GM21717 (cell line): ENCODE measurements at regions not wholly inside any gene's neighbourhood (a gene's known extent, or its start where the extent isn't known, plus 50 kb on each side); places are given as distances from the start of the nearest gene placed in this dataset.
"Not testable (repeated sequence)": the region's sequence is repeated elsewhere in the genome, so short reads cannot be mapped to it uniquely, and the experiment has no call there.

Experiments
- ATAC-seq: cut with Tn5 transposase; IDR thresholded peaks from one replicate; pipeline ENCODE4 v1.9.1; 2021; ENCODE audit warnings: mild to moderate bottlenecking, moderate library complexity; ENCODE audit not compliant: unreplicated experiment

GRCh38 chr22:35178446-35178845, 78.8 kb upstream of the HMGXB4 start:
- ATAC-seq: no peak

- ATAC-seq: no peak
Measured at GRCh38 chr22:35183917-35184316, 73.4 kb upstream of the HMGXB4 start.

DNA sequence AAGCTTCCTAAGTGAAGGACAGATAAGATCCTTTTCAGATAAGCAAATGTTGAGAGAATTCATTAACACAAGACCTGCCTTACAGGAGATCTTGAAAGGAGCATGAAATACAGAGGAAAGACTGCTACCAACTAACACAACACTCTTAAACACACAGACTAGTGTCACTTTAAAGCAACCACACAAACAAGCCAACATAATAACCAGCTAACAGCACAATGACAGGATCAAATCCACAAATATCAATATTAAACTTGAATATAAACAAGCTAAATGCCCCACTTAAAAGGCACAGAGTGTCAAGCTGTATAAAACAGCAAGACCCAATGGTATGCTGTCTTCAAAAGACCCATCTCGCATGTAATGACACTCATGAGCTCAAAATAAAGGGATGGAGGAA, 70.8 kb upstream of the HMGXB4 start:
- ATAC-seq: no peak

GRCh38 chr22:35188930-35189329, 68.4 kb upstream of the HMGXB4 start:
- not testable (repeated sequence) for ATAC-seq

- no peak for ATAC-seq
Measured at GRCh38 chr22:35189559-35189958, 67.7 kb upstream of the HMGXB4 start.

GRCh38 chr22:35191412-35191811, 65.9 kb upstream of the HMGXB4 start:
- no peak for ATAC-seq

DNA sequence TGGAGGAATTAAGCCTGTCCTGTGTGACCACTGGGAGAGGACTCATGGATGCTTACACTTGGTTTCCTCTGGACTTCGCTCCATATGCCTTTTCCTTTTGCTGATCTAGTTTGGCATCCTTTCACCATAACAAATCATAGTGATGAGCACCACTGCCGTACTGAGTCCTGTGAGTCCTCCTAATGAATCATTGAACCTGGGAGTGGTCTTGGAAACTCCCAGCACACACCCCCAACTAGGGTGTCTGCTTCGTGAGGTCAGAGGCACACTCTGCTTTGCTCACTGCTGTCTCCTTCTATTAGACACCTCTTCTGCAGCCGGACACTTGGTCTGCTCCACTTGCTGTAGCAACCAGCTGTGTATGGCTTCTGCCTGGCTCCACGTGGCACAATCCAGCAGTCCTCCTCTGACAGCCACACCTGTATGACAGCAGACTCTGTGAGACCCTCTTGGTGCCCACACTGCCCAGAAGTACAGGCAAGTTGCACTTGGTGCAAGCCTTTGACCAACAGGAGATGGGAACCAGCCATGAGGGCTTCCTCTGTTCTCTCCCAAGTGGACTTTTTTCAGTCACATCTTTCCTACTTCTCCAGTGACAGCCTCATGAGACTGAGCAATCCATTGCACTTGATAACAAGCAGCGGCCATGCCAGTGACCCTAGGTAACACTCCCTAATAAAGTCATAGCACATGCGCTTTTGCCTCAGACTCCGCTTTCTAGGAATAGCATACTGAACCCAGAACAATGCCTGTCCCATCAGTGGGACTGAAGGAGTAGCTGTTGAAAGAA, 65.0 kb upstream of the HMGXB4 start:
- ATAC-seq: no peak

DNA sequence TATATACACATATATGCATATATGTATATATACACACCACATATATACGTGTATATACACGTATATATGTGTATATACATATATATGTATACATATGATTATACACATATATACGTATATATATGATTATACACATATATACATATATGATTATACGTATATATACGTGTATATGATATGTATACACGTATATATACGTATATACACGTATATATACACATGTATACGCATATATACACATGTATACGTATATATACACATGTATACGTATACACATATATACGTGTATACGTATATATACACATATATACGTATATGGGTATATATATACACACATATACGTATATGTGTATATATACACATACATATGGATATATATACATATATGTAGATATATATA, 62.1 kb upstream of the HMGXB4 start:
- ATAC-seq: no peak

- ATAC-seq: no peak
Measured at GRCh38 chr22:35195821-35196220, 61.5 kb upstream of the HMGXB4 start.

- ATAC-seq: no peak
Measured at GRCh38 chr22:35197071-35197470, 60.2 kb upstream of the HMGXB4 start.

DNA sequence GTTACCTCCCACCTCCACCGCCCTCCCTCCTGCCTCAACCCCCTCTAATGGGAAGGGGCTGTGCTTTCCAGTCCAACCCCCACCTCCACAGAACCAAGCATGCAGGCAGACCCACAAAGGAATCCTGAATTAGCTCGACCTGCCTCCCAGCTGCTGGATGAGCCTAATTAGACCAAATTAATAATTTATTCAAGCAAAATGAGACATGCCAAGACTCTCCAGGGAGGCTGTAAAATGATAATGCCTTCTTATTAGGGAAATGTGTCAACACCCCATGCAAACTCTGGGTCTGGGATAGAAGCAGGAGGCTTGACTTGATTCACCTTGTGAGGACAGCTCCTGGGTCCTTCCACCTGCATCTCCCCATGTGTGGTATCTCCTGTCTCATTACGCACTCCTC, 59.4 kb upstream of the HMGXB4 start:
- ATAC-seq: no peak

DNA sequence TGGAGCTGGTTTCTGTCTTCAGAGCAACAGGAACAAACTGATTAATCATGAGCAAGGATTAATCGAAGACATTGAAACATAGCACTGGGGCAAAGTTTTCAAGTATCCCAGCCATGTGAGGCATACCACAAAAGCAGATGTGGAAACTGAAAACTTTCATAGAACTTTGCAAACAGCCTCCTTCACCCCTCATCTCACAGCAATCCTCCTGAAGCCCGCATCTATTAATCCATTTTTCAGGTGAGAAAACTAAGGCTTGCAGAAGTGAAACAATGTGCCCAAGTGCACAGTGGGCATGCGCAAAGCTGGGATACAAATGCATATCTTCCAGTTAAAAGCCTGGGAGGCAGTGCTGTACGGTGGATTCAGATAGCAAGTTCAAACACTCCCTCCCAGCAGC, 58.6 kb upstream of the HMGXB4 start:
- ATAC-seq: no peak

GRCh38 chr22:35202376-35202775, 54.9 kb upstream of the HMGXB4 start:
- ATAC-seq: no peak

- no peak for ATAC-seq
Measured at GRCh38 chr22:35203583-35203982, 53.7 kb upstream of the HMGXB4 start.

- ATAC-seq: no peak
Measured at GRCh38 chr22:35204807-35205775, 52.2 kb upstream of the HMGXB4 start.

- ATAC-seq: no peak
Measured at GRCh38 chr22:35205961-35206360, 51.3 kb upstream of the HMGXB4 start.

- ATAC-seq: no peak
Measured at GRCh38 chr22:35206889-35207288, 50.4 kb upstream of the HMGXB4 start.
